SKM-1 treated with dmso at 0.1 percent for 144 hours (cell line): ENCODE measurements at regions not wholly inside any gene's neighbourhood (a gene's known extent, or its start where the extent isn't known, plus 50 kb on each side); places are given as distances from the start of the nearest gene placed in this dataset.

Experiments used
- DNase-seq: peaks from one replicate; lab custom pipeline; 2025; ENCODE audit not compliant: unreplicated experiment; lab: John Stamatoyannopoulos, UW

DNA sequence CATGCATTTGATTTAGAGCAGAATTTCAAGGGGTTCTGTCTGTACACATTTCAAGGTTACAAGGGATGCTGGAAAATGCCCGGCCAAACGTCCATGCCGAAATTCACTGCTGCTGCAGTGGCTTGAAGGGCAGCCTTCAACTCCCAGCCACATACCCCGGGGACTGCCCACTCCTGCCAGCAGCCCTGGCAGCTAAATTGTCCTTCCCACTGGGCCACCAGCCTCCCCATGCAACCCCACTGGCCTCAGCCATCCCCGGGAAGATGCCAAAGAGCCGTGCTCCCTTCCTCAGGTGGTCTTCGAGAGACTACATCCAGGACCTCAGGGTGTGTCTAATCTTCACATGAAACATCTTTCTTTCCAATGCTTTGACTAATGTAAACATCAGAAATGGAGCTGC is 478.7 kb upstream of the MYT1L start:
- DNase-seq: no peak

DNA sequence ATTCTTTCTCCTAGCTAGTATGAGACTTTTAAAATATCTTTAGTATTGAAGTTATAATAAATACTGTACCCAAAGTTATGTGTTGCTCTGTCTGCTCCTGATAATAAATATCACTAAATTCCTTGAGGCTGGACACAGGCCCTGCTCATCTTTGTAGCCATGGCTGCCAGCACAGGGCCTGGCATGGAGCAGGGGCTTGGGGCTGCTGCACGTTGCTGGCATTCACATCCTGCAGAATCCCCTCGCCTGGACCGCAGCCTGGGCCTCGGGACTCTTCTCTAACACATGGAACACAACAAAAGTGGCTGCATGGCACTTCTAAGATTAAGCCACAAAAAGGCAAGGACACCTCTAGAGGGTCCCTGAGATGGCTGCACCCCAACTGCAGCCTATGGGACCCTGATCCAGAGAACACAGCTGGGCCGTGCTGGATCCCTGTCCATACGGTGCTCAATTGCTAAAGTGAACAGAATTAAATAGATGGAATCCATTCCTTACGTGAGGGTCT is 477.5 kb upstream of the MYT1L start:
- no peak for DNase-seq

DNA sequence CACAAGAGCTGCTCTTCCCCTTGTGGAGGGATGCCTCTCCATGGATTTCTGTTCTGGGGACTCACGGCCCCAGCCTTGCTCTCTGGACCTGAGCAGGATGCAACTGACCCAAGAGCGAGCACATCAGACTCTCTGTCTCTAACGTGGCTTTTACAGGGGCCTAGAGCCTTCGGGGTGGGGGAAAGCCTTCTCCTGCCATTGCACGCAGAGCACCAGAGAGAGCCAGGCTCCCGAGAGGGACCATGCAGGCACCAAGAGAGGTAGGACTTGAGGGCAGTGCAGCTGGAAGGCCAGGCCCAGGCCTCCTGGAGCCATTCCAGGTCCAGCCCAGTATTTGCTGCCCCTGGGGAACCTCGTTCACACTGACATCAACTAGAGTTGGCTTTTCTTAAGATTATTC is 475.6 kb upstream of the MYT1L start:
- no peak for DNase-seq

DNA sequence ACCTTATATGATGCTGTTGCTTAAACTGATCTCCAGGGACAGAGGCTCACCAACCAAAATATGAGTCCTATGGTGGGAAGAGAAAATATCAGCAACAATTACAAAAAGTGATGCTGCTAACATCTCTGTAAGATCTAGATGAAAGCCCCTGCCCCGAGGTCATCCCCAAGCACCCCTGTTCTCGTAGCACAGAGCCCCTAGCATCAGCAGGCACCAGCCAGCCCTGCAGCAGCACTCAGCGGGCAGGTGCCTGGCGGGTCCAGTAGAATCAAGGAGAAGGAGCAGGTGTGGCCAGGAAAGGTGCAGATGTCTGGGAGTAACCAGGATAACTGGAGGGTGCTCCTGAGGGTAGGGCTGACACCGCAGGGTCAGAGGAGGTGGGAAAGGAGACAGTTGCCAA is 474.2 kb upstream of the MYT1L start:
- no peak for DNase-seq

DNA sequence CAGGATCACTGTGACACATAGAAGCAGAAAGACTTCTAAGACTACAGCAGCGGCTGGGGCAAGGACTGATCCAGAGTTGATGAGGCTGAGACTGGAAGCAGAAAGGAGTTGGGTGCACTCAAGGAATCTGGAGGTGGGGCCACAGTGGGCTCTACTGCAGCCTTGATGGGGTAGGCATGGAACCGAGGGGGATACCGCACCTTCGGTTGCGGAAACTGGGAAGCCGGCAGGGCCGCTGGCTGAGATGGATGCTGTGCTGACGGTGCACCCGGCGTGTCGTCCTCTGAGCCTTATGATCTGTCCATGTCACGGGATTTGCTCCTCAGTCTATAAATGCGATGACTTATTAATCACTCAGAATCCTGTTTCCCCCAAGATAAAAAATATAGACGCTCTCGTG is 473.5 kb upstream of the MYT1L start:
- no peak for DNase-seq

DNA sequence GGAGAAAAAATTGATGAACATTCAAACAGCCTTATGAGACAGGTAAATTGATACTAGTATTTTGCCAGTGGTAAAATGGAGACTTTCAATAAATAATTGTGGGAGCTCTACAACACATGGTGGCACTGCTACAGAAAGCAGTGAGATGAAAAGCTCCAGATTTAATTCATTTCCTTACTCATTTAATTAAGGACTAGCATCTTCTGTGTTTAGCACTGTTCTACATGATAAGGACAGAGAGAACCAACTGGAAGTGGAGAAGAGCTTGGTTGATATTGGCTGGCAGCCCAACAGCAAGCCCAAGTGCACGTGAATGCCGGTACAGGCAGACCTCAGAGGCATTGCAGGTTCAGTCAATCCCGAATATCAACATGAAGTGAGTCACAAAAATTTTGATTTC is 470.4 kb upstream of the MYT1L start:
- no peak for DNase-seq

DNA sequence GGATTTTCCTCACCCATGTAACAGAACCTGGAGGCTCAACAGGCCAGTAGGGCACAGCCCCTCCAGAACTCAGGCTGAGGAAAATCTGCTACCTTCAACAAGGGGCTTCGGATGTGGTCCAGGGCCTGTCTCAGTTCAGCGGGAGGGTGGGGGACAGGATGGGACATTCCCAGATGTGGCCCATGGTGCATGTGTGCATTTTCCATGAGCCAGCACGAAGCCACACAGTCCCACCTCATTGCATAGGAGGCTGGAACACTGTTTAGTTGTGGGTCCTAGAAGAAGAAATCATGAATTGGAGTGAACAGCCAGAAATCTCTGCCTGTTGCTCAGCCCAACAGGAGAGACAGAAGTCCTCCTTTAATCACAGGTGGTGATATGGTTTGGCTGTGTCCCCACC is 469.6 kb upstream of the MYT1L start:
- DNase-seq: no peak

DNA sequence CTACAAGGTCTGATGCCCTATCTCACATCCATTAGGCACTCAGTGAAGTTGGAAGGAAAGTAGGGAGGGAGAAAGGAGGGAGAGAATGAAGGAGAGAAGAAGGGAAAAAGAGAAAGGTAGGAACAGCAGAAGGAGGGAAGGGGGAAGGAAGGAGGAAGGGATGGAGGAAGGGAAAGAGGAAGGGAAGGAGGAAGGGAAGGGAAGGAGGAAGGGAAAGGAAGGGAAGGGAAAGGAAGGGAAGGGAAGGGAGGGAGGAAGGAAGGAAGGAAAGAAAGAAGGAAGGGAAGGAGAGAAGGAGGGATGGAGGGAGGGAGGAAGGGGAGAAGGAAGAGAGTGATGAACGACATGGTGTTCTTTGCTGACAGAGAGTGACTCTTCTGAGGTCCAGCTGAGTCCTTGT is 468.9 kb upstream of the MYT1L start:
- no peak for DNase-seq

DNA sequence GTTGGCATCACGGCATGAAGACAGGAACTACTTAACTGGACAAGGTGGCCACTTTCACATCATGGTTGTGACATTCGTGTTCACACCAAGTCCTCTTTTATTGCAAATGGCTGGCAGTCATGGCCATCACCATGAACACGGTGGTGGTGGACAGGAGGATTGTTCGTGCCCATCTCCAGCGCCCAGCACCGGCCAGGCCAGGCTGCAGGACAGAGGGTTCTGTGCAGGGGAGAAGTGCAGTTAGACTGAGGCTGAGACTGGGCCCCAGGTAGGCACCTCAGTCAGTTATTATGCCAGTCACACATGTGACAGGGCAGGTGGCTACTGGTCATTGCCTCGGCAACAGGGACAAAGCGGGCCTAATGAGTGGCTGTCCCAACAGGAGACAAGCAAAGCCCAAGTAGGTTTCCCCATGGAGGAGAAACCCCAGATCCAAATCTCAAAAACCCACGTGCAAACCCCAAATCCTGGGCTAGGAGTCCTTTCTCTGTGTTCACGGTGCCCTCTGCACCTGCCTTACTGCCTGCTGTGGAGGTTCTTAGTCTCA is 468.1 kb upstream of the MYT1L start:
- no peak for DNase-seq

DNA sequence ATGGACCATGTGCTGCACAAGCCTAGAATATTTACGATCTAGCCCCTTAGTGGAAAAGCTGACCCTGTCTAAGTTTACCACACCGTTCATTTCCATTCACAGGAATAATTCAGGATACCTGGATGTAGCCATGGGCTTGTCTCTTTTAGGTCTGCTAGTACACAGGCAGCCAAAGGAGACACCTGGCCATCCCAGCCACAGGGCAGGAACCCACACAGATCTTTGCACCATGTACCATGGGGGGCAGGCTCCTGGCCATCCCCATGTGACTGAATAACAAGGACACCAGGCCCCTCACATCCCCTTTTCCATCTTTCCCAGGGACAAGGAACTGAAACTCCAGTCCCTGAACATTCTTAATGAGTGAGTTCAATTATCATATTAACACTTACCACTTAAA is 467.3 kb upstream of the MYT1L start:
- DNase-seq: no peak

DNA sequence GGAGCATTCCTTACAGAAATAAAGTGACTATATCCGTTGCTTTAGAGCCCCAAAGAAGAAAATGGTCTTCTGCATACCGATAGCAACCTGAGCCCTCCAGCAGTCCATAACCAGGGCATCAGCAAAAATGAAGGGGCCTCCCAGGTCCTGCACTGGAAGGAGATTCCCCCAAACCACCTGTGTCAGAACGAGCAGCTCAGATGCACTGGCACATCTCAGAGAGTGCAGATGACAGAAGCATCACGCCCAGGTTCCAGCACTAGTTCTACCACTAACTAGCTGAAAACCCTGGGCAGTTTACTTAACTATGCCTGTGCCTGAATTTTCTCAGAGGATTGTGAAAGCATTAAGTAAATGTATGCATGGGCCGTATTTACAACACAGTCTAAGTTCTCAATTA is 466.7 kb upstream of the MYT1L start:
- no peak for DNase-seq

DNA sequence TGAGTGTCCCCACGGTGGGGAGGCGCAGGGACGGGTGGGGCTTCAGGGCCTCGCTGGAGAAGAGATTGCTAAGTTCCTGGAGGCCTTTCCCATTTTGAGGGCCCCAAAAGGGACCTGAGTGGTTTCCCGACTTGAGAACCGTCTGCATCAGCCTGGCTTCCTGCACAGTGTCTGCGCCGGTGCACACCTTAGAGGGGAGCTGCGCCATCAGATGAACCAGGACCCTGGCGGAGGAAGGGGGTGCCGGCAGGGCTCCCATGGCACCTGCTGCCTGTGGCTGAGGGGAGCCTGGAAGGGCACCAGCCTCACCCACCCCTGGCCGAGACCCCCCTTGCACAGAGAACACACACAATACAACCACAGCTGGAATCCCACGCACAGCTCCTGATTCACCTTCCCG is 465.1 kb upstream of the MYT1L start:
- no peak for DNase-seq

DNA sequence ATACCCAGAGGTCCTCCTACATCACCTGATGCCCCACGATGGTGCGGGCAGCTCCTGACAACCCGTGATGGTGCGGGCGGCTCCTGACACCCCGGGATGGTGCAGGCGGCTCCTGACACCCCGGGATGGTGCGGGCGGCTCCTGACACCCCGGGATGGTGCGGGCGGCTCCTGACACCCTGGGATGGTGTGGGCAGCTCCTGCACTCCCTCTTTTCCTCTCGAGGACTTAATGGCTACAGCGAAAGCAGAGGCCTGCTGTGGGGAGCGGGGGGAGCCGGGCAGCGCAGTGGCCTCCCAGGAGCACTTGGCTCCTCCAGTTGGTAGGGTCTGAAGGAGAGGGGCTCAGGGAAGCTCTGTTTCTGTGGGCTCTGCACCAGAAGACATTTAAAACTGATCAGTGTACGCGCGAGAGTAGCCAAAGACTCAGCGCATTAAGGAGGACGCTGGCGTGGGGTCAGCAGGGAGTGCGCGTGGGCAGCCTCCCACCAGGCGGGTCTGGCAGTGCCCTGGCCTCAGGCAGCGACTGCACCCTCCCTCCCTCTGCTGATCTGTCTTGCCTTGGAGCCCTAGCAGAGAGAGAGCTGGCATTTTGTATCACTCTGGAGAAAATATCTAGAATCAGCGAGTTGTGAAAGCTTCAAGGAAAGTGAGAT is 464.5 kb upstream of the MYT1L start:
- DNase-seq: no peak

DNA sequence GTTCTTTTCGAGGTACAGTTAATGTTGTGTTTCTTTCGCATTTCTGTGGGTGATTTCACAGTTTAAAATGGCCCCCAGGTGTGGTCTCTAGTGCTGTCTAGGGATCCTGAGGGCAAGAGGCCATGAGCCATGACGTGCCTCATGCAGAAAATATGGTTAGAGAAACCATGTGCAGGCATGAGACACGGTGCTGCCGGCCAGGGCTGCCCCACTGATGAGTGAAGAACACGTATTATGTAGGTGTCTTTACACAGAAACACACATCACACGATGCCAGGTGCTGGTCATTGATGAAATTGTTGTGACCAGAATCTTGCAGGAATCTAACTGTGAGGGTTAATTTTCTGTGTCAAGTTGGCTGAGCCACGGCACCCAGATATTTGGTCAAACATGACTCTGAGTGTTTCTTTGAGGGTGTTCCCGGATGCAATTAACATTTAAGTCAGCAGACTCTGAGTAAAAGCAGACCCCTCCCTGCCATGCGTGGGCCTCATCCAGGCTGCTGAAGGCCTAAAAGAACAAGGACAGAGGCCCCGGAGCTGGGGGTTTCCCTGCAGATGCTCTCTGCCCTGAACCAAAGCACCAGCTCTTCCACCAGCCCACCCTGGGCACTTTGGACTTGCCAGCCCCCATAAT is 463.0 kb upstream of the MYT1L start:
- no peak for DNase-seq

DNA sequence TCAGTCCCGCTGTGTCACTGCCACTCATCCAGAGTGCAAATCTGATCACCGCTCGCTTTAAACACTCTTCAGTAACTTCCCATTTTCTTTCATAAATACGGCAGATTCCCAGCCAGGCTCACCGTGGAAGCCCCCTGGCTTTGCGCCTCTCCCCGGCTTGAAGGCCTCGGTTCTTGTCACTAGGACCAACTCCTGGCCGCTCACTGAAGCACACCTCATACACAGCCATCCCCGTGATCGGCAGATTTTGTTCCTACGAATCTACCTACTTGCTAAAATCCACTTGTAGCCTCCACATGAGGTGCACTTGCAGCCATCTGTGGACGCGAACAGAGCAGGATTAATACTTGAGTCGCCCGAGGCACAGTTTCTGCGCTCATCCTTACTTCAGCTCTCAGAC is 462.4 kb upstream of the MYT1L start:
- DNase-seq: no peak

DNA sequence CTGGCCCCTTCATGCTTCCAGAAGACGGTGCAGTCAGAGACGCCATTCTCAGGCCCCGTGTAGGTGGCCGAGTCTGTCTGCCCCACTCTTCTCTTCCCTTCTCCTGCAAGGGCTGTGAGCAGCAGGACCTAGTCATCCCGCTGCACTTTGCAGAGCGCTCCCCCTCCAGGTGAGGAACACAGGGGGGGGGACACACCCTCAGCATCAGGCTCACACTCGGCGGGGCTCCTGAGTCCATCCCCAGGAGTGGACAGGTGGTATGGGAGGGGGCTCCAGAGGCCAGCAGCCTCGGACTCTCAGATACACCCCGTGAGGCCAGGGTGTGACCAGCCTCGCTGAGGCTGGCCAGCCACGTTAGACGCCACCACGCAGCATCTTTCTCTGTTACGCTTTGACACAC is 460.5 kb upstream of the MYT1L start:
- no peak for DNase-seq

DNA sequence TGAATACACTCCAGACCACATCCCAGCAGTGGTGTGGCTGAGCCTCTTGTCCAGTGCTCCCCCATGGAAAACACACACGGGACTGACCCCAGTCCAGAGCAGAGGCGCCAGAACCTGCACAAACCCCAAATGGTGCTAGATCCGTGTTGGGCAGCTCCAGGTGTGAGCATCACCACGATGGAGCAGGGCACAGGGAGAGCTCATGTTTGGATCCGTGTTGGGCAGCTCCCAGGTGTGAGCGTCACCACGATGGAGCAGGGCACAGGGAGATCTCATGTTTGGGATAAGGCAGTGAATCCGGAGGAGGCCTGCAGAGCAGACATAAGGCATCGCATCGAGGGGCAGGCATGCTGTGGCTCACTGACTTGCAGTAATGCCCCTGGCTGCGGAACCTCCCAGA is 460.0 kb upstream of the MYT1L start:
- DNase-seq: no peak

DNA sequence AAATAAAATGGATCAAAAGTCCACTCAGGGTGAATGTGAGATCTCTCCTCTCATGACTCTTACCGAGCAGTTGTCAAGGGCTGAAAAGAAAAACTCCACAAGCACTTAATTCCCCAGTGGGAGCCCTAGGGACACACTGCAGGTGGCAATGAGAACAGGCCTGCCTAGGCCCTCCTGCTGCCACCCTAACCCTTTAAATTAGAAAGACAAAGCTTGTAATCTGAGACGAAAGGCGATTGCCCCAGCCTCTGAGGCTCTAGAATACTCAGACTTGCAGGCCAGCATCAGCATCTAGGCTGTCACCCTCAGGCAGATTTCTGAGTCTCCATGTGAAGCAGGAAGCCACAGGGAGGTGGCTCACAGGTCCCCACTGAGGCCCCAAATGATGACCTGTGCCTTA is 457.0 kb upstream of the MYT1L start:
- no peak for DNase-seq

DNA sequence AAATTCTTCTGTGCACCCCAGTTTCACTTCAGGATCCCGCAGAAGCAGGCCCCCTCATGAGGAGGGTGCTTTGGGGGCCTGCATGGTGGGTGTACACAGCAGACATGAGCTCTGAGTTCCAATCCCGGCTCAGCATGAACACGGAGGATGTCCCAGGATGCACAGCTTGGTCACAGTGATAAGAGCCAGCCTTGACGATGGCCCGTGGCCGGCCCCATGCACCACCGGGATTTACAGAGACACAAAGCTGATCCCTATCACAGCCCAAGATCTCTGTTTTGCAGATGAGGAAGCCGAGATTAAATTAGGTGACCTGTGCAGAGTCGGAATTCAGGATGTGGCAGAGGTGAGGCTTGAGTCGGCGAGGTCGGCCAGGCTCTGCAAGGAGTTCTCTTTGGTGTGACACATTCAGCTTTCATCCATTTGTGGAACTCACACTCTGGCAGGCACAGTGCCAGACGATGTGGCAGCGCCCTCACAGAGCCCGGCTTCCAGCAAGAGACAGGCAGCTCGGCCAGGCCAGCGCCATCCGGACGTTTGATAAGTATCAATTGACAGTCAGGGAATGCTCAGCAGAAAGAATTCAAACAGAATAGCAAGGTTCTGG is 456.3 kb upstream of the MYT1L start:
- DNase-seq: no peak

DNA sequence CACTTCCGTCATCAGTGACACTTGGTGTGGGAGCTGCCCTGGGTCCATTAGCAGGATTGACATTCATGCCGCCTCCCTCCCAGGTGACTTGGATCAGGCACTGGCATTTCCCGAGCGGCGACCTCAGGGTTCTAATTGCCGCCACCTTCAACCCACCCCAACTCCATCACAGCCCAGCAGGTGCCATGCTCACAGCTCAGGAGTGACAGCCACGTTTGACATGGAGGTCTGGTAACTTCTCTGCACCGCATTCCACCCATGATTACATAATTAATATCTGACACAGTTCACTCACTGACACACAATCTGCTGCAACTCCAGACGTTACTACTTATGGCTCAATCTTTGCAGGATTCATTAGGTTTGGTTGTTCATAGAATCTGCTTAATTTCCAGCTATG is 450.9 kb upstream of the MYT1L start:
- DNase-seq: no peak

DNA sequence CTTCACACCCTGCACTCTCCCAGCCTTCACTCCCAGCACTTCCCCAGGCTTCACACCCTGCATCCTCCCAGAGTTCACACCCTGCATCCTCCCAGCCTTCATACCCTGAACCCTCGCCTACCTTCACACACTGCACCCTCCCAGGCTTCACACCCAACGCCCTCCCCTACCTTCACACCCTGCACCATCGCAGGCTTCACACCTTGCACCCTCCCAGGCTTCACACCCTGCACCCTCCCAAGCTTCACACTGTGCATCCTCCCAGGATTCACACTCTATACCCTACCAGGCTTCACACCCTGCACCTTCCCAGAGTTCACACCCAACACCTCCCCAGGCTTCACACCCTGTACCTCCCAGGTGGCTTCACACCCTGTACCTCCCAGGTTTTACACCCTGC is 448.7 kb upstream of the MYT1L start:
- DNase-seq: no peak

DNA sequence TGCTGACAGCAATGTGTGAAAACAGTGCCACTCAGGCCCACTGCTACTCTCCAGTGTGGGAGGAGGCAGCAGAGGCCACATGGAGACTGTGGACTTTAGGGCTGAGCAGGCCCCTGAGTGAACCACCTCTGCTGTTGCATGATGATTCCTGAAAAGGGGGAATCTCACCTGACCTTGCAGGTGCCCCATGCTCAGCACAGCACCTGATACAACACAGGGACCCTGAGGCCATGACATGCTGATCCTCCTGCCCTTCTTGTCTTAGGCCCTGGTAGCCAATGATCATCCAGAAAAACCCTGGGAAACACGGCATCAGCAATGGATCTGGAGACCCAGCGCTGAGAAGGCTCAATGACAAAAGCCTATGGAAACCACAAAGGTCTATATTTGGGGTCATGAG is 446.8 kb upstream of the MYT1L start:
- DNase-seq: no peak
